Neural cell (in vitro differentiated cells): ENCODE measurements at regions not wholly inside any gene's neighbourhood (a gene's known extent, or its start where the extent isn't known, plus 50 kb on each side); places are given as distances from the start of the nearest gene placed in this dataset.

ENCODE experiments used
- H2AFZ ChIP-seq: fragments of 200-600, 300-800 bp; sonication (generic), shearing (Covaris generic); 2 replicates; pipeline ENCODE4 v1.6.0; 2014; ENCODE audit warnings: low read depth, mild to moderate bottlenecking, antibody characterized with exemption, low read length, moderate library complexity
- H3F3A ChIP-seq: fragments of 200-600 bp; shearing (Covaris generic); 2 replicates; pipeline ENCODE4 v1.6.1; 2016; ENCODE audit warnings: mild to moderate bottlenecking, moderate library complexity, mixed read lengths, antibody characterized with exemption, low read length; ENCODE audit not compliant: insufficient read depth, poor library complexity, severe bottlenecking
- H3K27ac ChIP-seq: fragments of 200-600, 300-800 bp; sonication (generic), shearing (Covaris generic); 2 replicates; pipeline ENCODE4 v1.5.1; 2014; ENCODE audit warnings: mild to moderate bottlenecking, low read length, moderate library complexity
- H3K27me3 ChIP-seq: fragments of 300-800, 200-600 bp; sonication (generic), shearing (Covaris generic); 2 replicates; pipeline ENCODE4 v1.6.0; 2014; ENCODE audit warnings: mild to moderate bottlenecking, low read depth, low read length, moderate library complexity; ENCODE audit not compliant: insufficient read depth
- H3K36me3 ChIP-seq: fragments of 300-800, 200-600 bp; sonication (generic), shearing (Covaris generic); 2 replicates; pipeline ENCODE4 v1.5.1; 2014; ENCODE audit warnings: mild to moderate bottlenecking, antibody characterized with exemption, low read length, moderate library complexity; ENCODE audit not compliant: insufficient read depth
- H3K4me2 ChIP-seq: fragments of 300-800, 200-600 bp; sonication (generic), shearing (Covaris generic); 2 replicates; pipeline ENCODE4 v1.6.0; 2014; ENCODE audit warnings: mild to moderate bottlenecking, low read length
- H3K4me3 ChIP-seq: fragments of 300-800, 200-600 bp; sonication (generic), shearing (Covaris generic); 2 replicates; pipeline ENCODE4 v1.5.1; 2014; ENCODE audit warnings: mild to moderate bottlenecking, low read length, moderate library complexity
- H3K79me2 ChIP-seq: fragments of 200-600 bp; shearing (Covaris generic); replicated peaks from 2 replicates; pipeline ENCODE4 v1.6.0; 2014; ENCODE audit warnings: mild to moderate bottlenecking, low read length, moderate library complexity; ENCODE audit not compliant: insufficient read depth
- H3K9ac ChIP-seq: fragments of 300-800, 200-600 bp; sonication (generic), shearing (Covaris generic); 2 replicates; pipeline ENCODE4 v1.6.1; 2016; ENCODE audit warnings: mild to moderate bottlenecking, low read length, mixed read lengths
- H3K9me2 ChIP-seq: fragments of 200-600 bp; shearing (Covaris generic); 2 replicates; pipeline ENCODE4 v1.6.1; 2016; ENCODE audit warnings: mild to moderate bottlenecking, low read length, mixed read lengths; ENCODE audit not compliant: insufficient read depth
- H3K9me3 ChIP-seq: fragments of 200-600, 300-800 bp; sonication (generic), shearing (Covaris generic); 2 replicates; pipeline ENCODE4 v1.6.1; 2016; ENCODE audit warnings: mild to moderate bottlenecking, mixed run types, low read length, moderate library complexity, mixed read lengths
- H4K20me1 ChIP-seq: fragments of 200-600 bp; shearing (Covaris generic); 2 replicates; pipeline ENCODE4 v1.6.1; 2016; ENCODE audit warnings: mild to moderate bottlenecking, mixed run types; ENCODE audit not compliant: insufficient read depth
- EP300 ChIP-seq: fragments of 450-650 bp; conservative IDR thresholded peaks from 2 replicates; pipeline ENCODE4 v1.6.1; 2014; ENCODE audit warnings: antibody characterized with exemption, mild to moderate bottlenecking, moderate library complexity; ENCODE audit not compliant: poor library complexity, severe bottlenecking
- EZH2 ChIP-seq: fragments of 200-600, 300-800 bp; shearing (Covaris generic), sonication (generic); IDR thresholded peaks from 2 replicates; pipeline ENCODE4 v1.6.1; 2014; ENCODE audit warnings: antibody characterized with exemption, low read length, borderline replicate concordance, mild to moderate bottlenecking; ENCODE audit not compliant: insufficient read depth, poor library complexity, severe bottlenecking
- MXI1 ChIP-seq: fragments of 450-650 bp; conservative IDR thresholded peaks from 2 replicates; pipeline ENCODE4 v1.6.1; 2014; ENCODE audit warnings: antibody characterized with exemption, mild to moderate bottlenecking; ENCODE audit not compliant: poor library complexity, severe bottlenecking
- POLR2AphosphoS5 ChIP-seq: IDR thresholded peaks from 2 replicates; pipeline ENCODE4 v1.6.1; 2012
- RAD21 ChIP-seq: fragments of 450-650 bp; conservative IDR thresholded peaks from 2 replicates; pipeline ENCODE4 v1.6.1; 2014; ENCODE audit warnings: antibody characterized with exemption, mild to moderate bottlenecking, moderate library complexity
- REST ChIP-seq: IDR thresholded peaks from 2 replicates; pipeline ENCODE4 v1.6.1; 2012; ENCODE audit warnings: borderline replicate concordance
- SMC3 ChIP-seq: fragments of 450-650 bp; conservative IDR thresholded peaks from 2 replicates; pipeline ENCODE4 v1.6.1; 2014; ENCODE audit warnings: antibody characterized with exemption, mild to moderate bottlenecking, moderate library complexity; ENCODE audit not compliant: poor library complexity
- TAF1 ChIP-seq: IDR thresholded peaks from 2 replicates; pipeline ENCODE4 v1.6.1; 2012; ENCODE audit warnings: low read depth
- TF ChIP-seq, protein P1 (sequence below): fragments of 450-650 bp; IDR thresholded peaks from 2 replicates; pipeline ENCODE4 v1.5.1; 2014; ENCODE audit warnings: antibody characterized with exemption, mild to moderate bottlenecking, moderate library complexity; ENCODE audit not compliant: poor library complexity, severe bottlenecking

DNA sequence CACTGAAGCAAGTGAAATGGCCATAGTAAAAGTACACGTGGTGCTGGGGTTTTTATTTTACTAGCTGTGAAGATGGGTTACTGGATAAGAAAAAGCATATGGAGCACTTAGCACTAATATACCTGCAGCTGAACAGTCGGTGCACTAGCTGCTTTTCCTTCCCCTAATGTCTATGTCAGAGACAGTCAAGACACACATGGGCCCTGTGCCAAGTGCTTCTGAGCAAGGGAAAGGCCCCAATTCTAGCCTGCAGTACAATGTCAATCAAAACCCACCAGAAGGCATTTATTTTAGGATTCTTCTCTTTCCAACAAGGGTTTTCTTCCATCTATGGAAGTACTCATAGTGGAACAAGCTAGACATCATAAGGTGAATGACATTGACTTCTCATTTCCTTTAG is 716.7 kb downstream of the CCSER2 start:
- no peaks in the 10 kb centered on the region for H3K27me3 ChIP-seq
- no peak overlapping the region for H3K4me3 ChIP-seq
- no peaks in the 10 kb centered on the region for H4K20me1 ChIP-seq
- H3F3A ChIP-seq: no peaks in the 10 kb centered on the region
- no peaks in the 10 kb centered on the region for H3K79me2 ChIP-seq
- no peak overlapping the region for H3K9ac ChIP-seq
- H3K4me2 ChIP-seq: no peak overlapping the region
- H3K9me3 ChIP-seq: no peaks in the 10 kb centered on the region
- TF ChIP-seq MXI1 (no peak), POLR2AphosphoS5 (no peak), EZH2 (no peak), RAD21 (no peak), TAF1 (no peak), REST (no peak), EP300 (no peak), SMC3 (no peak)
- TF ChIP-seq, protein P1, sequence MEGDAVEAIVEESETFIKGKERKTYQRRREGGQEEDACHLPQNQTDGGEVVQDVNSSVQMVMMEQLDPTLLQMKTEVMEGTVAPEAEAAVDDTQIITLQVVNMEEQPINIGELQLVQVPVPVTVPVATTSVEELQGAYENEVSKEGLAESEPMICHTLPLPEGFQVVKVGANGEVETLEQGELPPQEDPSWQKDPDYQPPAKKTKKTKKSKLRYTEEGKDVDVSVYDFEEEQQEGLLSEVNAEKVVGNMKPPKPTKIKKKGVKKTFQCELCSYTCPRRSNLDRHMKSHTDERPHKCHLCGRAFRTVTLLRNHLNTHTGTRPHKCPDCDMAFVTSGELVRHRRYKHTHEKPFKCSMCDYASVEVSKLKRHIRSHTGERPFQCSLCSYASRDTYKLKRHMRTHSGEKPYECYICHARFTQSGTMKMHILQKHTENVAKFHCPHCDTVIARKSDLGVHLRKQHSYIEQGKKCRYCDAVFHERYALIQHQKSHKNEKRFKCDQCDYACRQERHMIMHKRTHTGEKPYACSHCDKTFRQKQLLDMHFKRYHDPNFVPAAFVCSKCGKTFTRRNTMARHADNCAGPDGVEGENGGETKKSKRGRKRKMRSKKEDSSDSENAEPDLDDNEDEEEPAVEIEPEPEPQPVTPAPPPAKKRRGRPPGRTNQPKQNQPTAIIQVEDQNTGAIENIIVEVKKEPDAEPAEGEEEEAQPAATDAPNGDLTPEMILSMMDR: no peak
- no peaks in the 10 kb centered on the region for H3K9me2 ChIP-seq
- H3K27ac ChIP-seq: no peak overlapping the region
- H2AFZ ChIP-seq: no peak overlapping the region
- H3K36me3 ChIP-seq: no peaks in the 10 kb centered on the region

- Histone ChIP-seq H4K20me1 (no peaks in the 10 kb centered on the region), H3K27ac (no peak overlapping the region), H3K79me2 (no peaks in the 10 kb centered on the region), H3K4me3 (no peak overlapping the region), H2AFZ (no peak overlapping the region), H3K9ac (no peak overlapping the region), H3K9me3 (no peaks in the 10 kb centered on the region), H3K9me2 (no peaks in the 10 kb centered on the region), H3F3A (no peaks in the 10 kb centered on the region), H3K36me3 (no peaks in the 10 kb centered on the region), H3K27me3 (no peaks in the 10 kb centered on the region), H3K4me2 (no peak overlapping the region)
- TF ChIP-seq EP300 (no peak), POLR2AphosphoS5 (no peak), TAF1 (no peak)
- TF ChIP-seq, protein P1: no peak
Measured at GRCh38 chr10:85047170-85047834, 718.9 kb downstream of the CCSER2 start.
